NCI-H2107 treated with DMSO at 0.1 percent for 48 hours (cell line): ENCODE measurements at regions not wholly inside any gene's neighbourhood (a gene's known extent, or its start where the extent isn't known, plus 50 kb on each side); places are given as distances from the start of the nearest gene placed in this dataset.
A peak's percentile ranks its signal among the peaks of the same experiment; 100 is the strongest.
"Not testable (repeated sequence)": the region's sequence is repeated elsewhere in the genome, so short reads cannot be mapped to it uniquely, and the experiment has no call there.

ENCODE experiments used
- DNase-seq: peaks from one replicate; lab custom pipeline; 2025; ENCODE audit not compliant: unreplicated experiment; lab: John Stamatoyannopoulos, UW

GRCh38 chr1:157231846-157232525, 93.8 kb upstream of the ETV3 start:
- no peak for DNase-seq

DNA sequence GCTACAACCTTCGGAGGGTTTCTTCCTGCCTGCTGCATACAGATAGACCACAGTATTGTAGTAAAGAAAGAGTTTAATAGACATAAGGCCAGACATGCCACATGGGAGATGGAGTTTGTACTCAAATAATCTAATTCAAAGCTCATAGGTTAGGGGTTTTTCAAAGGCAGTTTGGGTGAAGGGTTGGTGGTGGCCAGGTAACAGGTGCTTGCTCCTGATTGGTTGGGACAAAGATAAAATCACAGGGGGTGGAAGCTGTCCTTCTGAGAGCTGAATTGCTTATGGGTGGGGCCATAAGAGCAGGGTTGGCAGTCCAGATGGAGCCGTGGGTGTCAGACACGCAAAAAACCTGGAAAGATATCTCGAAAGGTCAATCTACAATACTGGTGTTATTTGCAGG, 92.3 kb upstream of the ETV3 start:
- no peak for DNase-seq

DNA sequence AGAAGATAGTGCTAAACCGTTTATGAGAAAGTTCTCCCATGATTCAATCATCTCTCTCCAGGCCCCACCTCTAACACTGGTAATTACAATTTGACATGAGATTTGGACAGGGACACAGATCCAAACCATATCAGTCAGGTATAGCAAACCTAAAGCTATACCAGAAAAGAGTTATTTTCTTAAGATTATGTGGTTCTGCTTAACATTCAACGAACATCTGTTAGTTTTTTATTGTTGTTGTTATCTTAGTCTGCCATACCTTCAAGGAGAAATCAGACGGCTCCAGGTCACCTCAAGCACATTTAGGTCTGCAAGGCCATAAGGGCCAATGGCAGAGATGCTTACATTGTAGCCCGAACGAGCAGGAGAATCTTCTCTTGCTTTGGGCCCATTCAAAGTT, 89.5 kb upstream of the ETV3 start:
- DNase-seq, result no peak

DNA sequence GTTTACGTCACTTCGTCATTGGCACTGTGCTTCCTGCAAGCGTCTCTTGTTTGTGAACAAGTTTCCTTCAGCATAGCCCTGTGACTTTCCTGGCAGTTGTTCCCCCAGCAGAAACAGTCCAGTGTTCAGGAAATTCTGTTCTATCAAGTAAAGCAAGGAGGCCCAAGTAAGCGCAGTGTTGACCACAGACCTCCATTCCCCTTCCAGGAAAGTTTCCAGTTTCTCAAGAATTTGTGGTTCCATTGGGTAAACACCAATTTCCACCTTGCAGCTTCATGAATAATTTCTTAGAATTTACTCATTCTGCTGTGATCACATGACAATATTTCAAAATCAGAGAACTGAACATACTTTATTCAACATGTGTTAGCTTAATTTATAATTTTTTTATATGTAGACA, 88.5 kb upstream of the ETV3 start:
- no peak for DNase-seq

DNA sequence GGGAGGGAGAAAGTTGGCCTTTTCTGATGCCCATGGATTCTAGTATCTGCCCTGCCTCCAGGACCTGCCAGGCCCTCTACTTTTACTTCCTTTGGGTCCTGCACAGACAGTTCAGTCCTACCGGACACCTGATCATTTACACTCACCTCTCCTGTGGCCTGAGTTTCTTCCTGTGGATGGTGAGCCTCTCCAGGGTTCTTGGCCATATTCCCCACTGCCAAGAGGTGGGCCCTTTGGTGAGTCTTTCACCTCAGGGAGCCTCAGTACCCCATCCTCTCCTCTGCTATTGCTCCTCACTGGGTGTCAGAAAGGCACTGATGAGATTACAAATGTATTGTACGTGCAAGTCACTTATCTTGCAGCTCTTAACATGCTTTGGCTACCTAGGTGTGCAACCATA, 81.4 kb upstream of the ETV3 start:
- DNase-seq, result no peak

DNA sequence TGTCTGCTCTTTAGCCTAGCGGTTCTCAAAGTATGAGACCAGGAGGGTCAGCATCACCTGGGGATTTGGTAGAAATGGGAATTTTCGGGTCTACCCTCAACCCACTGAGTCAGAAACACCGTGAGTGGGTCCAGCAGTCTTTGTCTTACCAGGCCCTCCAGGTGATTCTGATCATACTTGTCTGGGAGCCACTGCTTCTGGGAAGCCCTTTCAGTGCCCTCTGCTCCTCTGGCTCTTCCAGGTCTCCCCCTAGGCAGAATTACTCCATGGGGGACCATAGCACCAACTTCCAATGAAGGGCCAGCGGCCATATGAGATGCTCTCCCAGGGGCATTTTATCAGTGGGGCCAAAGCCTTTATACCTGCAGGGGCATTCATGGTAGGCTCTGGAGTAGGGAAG, 81.0 kb upstream of the ETV3 start:
- DNase-seq, result no peak

DNA sequence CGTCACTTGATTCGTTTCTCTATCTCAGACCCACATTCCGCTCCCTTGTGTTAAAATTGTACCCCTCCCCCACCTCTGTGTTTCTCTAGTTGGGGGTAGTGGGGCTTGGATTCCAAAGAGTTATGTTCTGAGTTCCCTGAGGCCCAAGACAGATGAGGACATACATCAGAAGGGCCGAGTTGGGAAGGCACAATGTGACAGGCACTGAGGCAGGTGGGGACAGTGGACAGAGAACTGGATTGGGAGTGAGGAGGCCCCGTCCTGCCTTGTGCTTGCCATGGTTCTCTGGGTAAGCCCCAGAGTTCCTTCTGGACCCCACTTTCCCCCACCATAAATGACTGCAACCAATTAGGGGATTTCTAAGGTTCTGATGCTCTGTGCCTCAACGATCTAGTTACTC, 80.5 kb upstream of the ETV3 start:
- DNase-seq, result no peak

GRCh38 chr1:157217486-157217885, 79.3 kb upstream of the ETV3 start:
- no peak for DNase-seq

DNA sequence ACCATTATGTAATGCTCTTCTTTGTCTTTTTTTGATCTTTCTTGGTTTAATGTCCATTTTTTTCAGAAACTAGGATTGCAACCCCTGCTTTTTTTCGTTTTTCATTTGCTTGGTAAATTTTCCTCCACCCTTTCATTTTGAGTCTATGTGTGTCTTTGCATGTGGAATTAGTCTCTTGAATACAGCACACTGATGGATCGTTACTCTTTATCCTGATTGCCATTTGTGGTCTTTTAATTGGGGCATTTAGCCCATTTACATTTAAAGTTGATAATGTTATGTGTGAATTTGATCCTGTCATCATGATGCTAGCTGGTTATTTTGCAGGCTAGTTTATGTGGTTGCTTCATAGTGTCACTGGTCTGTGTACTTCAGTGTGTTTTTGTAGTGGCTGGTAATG, 75.6 kb upstream of the ETV3 start:
- no peak for DNase-seq

DNA sequence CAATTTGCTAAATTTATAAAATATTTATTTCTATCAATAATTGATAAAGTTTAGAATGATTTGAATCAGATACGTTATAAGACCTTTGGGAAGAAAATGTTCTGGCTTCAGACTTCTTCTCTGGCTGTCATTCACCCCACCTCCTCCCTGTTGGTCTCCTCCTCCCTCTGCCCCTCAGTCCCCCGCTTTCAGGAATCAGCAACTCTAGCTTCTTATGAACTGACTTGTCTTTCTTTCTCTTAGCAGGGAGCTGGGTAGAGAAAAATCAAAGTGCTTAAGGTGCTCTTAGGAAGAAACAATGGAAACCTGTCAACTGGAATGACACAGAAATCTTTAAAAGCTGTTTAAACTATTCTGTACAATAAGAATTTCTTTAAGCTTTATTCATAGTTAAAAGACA, 71.3 kb upstream of the ETV3 start:
- no peak for DNase-seq

DNA sequence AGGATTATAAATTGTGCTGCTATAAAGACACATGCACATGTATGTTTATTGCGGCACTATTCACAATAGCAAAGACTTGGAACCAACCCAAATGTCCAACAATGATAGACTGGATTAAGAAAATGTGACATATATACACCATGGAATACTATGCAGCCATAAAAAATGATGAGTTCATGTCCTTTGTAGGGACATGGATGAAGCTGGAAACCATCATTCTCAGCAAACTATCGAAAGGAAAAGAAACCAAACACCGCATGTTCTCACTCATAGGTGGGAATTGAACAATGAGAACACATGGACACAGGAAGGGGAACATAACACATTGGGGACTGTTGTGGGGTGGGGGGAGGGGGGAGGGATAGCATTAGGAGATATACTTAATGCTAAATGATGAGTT, 67.8 kb upstream of the ETV3 start:
- DNase-seq, result not testable (repeated sequence)

- no peak for DNase-seq
These were observed 65.0 kb upstream of the ETV3 start for GRCh38 chr1:157203166-157203565.

- no peak for DNase-seq
These were observed 64.1 kb upstream of the ETV3 start for GRCh38 chr1:157202331-157202730.

DNA sequence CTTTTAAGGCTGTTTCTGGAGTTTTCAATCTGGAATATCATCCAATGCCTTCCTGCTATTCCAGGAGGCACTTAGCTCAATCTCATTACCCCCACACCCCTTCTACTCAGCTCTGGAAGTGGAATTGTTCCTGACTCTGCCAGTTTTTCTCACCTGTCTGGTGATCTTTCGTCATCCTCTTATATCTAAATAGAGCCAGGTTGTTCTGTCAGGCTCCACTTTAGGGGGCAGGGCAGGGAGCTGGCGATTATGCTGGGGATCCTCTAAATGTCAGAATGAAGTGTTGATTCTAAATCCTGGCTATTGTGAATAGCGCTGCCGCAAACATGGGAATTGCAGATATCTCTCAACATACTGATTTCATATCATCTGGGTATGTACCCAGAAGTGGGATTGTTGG, 63.6 kb upstream of the ETV3 start:
- peak; percentile 89 for DNase-seq

GRCh38 chr1:157200451-157200850, 62.3 kb upstream of the ETV3 start:
- no peak for DNase-seq

- DNase-seq, result no peak
These were observed 61.2 kb upstream of the ETV3 start for GRCh38 chr1:157199421-157199755.

GRCh38 chr1:157198619-157199420, 60.6 kb upstream of the ETV3 start:
- peak; percentile 48 for DNase-seq

DNA sequence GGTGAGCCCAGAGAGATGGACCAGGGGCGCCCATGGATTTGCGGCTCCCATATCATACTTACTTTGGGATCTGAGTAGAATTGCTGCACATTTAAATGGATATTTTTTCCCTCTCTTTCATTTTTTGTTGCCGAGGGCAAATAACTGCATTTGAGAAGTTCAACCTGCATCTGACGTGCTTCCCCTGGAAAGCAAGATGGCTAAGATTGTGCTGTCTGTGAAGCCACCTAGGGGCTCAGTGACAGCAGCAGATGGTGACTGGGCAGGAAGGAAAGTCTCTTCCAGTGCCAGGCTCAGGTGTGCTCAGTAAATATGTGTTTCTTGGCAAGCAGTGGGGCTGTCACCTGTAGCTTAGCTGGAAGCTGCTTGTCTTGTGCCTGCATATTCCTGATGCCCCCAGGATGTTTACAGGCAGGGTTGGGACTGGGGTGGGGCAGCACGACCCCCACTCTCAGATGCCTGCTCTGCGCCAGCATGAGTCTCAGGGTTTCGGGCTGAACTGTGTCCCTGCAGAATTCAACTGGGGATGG, 59.8 kb upstream of the ETV3 start:
- DNase-seq, result no peak

DNA sequence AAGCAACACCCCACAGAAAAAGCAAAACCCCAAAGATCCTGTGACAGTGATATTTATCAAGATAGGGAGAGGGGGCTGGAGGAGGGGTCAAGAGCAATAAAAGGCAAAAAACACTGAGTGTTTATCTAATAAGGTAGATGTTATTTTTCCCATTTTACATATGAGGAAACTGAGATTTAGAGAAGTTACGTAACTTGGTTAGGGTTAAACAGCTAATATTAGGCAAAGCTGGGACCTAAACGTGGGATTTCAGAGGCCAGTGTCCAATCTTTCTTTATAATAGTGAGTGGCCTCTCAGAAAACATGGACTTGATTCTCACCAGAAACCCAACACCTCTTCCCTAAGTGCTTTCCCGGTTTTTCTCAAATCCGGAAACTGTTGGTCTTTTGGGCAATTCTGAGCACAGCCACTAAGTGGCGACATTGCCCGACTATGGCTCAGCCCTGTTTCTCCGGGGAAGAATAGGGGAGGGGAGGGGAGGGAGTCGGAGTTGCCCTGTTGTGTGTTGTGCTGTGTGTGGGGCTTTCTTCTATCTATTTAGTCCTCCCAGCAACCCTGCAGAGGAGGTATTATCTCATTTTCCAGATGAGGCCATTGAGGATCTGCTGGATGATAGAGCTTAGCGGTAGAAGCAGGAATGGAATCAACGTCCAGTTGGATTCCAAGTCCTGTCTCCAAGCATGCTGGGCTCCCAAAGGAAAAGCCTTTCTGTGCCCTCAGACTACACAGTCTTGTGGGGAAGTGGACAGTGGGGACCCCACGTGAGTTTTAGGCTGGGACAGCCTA, 58.7 kb upstream of the ETV3 start:
- DNase-seq, result peak; percentile 36

GRCh38 chr1:157196245-157196543, 58.0 kb upstream of the ETV3 start:
- DNase-seq, result no peak

- no peak for DNase-seq
These were observed 57.5 kb upstream of the ETV3 start for GRCh38 chr1:157195521-157196244.
